ENCODE measurements at regions not wholly inside any gene's neighbourhood (a gene's known extent, or its start where the extent isn't known, plus 50 kb on each side); places are given as distances from the start of the nearest gene placed in this dataset.

DNA sequence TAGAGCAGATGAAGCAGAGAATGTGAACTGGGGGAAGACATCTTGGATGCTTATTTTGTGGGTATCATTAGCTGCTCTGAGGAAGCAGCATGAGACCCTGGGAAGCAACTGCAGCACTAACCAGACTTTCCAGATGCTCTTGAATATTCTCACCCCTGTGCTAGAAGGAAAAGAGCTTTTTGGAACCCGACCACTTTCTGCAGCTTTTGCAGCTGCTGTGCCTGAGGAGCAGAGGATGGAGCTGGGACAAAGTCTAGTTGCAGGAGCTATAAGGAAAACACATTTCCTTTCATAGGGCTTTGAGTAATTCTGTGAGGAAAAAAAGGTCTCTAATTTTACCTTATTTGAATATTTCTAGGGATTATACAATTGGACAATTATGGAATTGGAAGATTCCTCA is 369.7 kb downstream of the CD109 start:
- DNase-seq (ENCODE audit: low spot score), result no peak
- no peaks in the 10 kb centered on the region for H3K4me1 ChIP-seq
- H3K36me3 Mint-ChIP-seq, result no peaks in the 10 kb centered on the region
- no peaks in the 10 kb centered on the region for H3K27me3 ChIP-seq
- H3F3A ChIP-seq (ENCODE audit: low read depth), result no peaks in the 10 kb centered on the region
- no peak overlapping the region for H3K4me3 Mint-ChIP-seq
- no peak overlapping the region for H3K4me3 ChIP-seq
- no peak overlapping the region for H3K4me2 ChIP-seq
- H3K9me3 ChIP-seq (ENCODE audit: low read depth), result no peaks in the 10 kb centered on the region
- H3K9me3 Mint-ChIP-seq, result no peaks in the 10 kb centered on the region
- no peak overlapping the region for H3K9ac ChIP-seq
- H3K27me3 Mint-ChIP-seq (ENCODE audit: insufficient read depth, low read depth), result peaks cover 3% of the 10 kb centered on the region
- H3K79me2 ChIP-seq (ENCODE audit: low read depth), result no peaks in the 10 kb centered on the region
- H3K36me3 ChIP-seq, result no peaks in the 10 kb centered on the region
- no peak overlapping the region for H3K27ac ChIP-seq
- no peak overlapping the region for H2AFZ ChIP-seq (replicated peaks)
- H3K4me1 Mint-ChIP-seq, result no peaks in the 10 kb centered on the region
- TF ChIP-seq, protein P1, sequence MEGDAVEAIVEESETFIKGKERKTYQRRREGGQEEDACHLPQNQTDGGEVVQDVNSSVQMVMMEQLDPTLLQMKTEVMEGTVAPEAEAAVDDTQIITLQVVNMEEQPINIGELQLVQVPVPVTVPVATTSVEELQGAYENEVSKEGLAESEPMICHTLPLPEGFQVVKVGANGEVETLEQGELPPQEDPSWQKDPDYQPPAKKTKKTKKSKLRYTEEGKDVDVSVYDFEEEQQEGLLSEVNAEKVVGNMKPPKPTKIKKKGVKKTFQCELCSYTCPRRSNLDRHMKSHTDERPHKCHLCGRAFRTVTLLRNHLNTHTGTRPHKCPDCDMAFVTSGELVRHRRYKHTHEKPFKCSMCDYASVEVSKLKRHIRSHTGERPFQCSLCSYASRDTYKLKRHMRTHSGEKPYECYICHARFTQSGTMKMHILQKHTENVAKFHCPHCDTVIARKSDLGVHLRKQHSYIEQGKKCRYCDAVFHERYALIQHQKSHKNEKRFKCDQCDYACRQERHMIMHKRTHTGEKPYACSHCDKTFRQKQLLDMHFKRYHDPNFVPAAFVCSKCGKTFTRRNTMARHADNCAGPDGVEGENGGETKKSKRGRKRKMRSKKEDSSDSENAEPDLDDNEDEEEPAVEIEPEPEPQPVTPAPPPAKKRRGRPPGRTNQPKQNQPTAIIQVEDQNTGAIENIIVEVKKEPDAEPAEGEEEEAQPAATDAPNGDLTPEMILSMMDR (IDR thresholded peaks at IDR 0.05), result no peak
- no peak for TF ChIP-seq EZH2phosphoT487 (IDR thresholded peaks at IDR 0.05)
- no peak for TF ChIP-seq EZH2 (IDR thresholded peaks at IDR 0.05)
- no peaks in the 10 kb centered on the region for H4K20me1 ChIP-seq (ENCODE audit: low read depth)
- H3K27ac Mint-ChIP-seq, result no peak overlapping the region

DNA sequence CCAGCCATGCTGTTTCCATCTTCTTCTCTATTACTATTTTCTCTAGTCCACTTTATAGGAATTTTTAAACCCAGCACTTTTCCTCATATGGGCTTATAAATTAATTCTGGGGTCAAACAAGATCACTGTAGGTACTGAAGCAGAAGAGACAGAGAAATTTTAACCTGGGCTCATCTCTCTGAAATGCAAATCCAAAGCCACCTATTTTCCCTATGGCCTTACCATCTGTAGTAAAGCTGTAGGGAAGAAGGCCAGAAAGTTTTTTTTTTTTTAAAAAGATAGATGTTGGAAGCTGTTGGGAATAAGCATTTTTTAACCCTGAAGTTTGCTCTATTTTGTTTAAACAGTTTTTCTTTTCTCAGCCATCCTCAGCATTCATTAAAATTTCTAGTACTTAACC is 367.4 kb downstream of the CD109 start:
- Histone ChIP-seq H3K36me3 (no peaks in the 10 kb centered on the region), H3F3A (ENCODE audit: low read depth) (no peaks in the 10 kb centered on the region), H3K4me1 (no peaks in the 10 kb centered on the region), H3K79me2 (ENCODE audit: low read depth) (no peaks in the 10 kb centered on the region), H3K4me3 (no peak overlapping the region), H3K27me3 (no peaks in the 10 kb centered on the region), H3K9me3 (ENCODE audit: low read depth) (no peaks in the 10 kb centered on the region), H2AFZ (replicated peaks) (no peak overlapping the region), H4K20me1 (ENCODE audit: low read depth) (no peaks in the 10 kb centered on the region), H3K27ac (no peak overlapping the region), H3K4me2 (no peak overlapping the region), H3K9ac (no peak overlapping the region)
- Mint-ChIP-seq H3K27ac (no peak overlapping the region), H3K4me1 (no peaks in the 10 kb centered on the region), H3K27me3 (ENCODE audit: insufficient read depth, low read depth) (peaks cover 3% of the 10 kb centered on the region), H3K36me3 (no peaks in the 10 kb centered on the region), H3K9me3 (no peaks in the 10 kb centered on the region), H3K4me3 (no peak overlapping the region)
- TF ChIP-seq EZH2 (IDR thresholded peaks at IDR 0.05) (no peak), EZH2phosphoT487 (IDR thresholded peaks at IDR 0.05) (no peak)
- TF ChIP-seq, protein P1 (IDR thresholded peaks at IDR 0.05), result no peak
- no peak for DNase-seq (ENCODE audit: low spot score)

DNA sequence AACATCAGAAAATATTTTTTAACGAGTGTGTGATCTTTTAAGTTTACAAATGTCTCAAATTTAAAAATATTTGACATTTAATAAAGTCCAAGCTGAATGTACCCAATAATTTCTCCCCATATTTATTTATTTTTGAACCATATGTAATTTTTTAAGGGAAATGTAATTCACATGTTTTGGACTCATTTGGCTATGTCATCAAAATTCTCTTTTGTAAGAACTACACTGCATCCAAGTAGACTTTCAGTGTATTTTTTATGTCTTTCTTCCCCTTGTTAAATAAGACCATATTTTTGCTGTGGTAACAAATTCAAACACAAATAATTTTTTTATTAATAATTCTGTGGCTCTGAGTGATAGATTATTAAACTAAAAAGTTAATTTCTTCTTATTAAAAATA is 365.2 kb downstream of the CD109 start:
- no peak for DNase-seq (ENCODE audit: low spot score)
- no peak overlapping the region for H2AFZ ChIP-seq (replicated peaks)
- no peak overlapping the region for H3K4me3 ChIP-seq
- H3K79me2 ChIP-seq (ENCODE audit: low read depth), result no peaks in the 10 kb centered on the region
- no peaks in the 10 kb centered on the region for H3K27me3 ChIP-seq
- H3K36me3 ChIP-seq, result no peaks in the 10 kb centered on the region
- no peak overlapping the region for H3K9ac ChIP-seq
- Mint-ChIP-seq H3K27ac (no peak overlapping the region), H3K9me3 (no peaks in the 10 kb centered on the region), H3K36me3 (no peaks in the 10 kb centered on the region), H3K27me3 (ENCODE audit: insufficient read depth, low read depth) (peaks cover under 1% of the 10 kb centered on the region), H3K4me3 (no peak overlapping the region), H3K4me1 (no peaks in the 10 kb centered on the region)
- H3K4me1 ChIP-seq, result no peaks in the 10 kb centered on the region
- no peaks in the 10 kb centered on the region for H3F3A ChIP-seq (ENCODE audit: low read depth)
- H3K27ac ChIP-seq, result no peak overlapping the region
- H4K20me1 ChIP-seq (ENCODE audit: low read depth), result no peaks in the 10 kb centered on the region
- H3K9me3 ChIP-seq (ENCODE audit: low read depth), result no peaks in the 10 kb centered on the region
- no peak for TF ChIP-seq EZH2phosphoT487 (IDR thresholded peaks at IDR 0.05)
- no peak for TF ChIP-seq EZH2 (IDR thresholded peaks at IDR 0.05)
- TF ChIP-seq, protein P1 (IDR thresholded peaks at IDR 0.05), result no peak
- no peak overlapping the region for H3K4me2 ChIP-seq

DNA sequence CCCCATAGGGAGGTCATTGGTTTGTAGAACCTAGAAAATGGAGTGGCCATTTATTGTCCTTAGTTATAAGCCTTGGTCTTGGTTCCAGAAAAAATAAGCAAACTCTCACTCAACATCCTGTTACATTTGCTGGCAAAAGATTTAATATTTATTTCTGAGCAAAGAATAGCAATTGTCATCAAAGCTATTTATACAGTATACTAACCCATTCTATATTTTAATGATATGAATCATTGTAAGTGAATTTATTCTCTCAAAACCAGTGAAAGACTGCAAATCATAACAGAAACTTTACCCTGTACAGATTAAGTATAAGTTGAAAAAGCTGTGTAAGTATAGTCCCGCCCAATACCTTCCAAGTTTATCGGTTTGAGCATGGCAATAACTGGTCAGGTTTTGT is 364.4 kb downstream of the CD109 start:
- Mint-ChIP-seq H3K4me1 (no peaks in the 10 kb centered on the region), H3K36me3 (no peaks in the 10 kb centered on the region), H3K27ac (no peak overlapping the region), H3K4me3 (no peak overlapping the region), H3K9me3 (no peaks in the 10 kb centered on the region), H3K27me3 (ENCODE audit: insufficient read depth, low read depth) (no peaks in the 10 kb centered on the region)
- no peaks in the 10 kb centered on the region for H4K20me1 ChIP-seq (ENCODE audit: low read depth)
- DNase-seq (ENCODE audit: low spot score), result no peak
- H3K79me2 ChIP-seq (ENCODE audit: low read depth), result no peaks in the 10 kb centered on the region
- H3K9me3 ChIP-seq (ENCODE audit: low read depth), result no peaks in the 10 kb centered on the region
- H3K4me2 ChIP-seq, result no peak overlapping the region
- TF ChIP-seq, protein P1 (IDR thresholded peaks at IDR 0.05), result no peak
- no peak for TF ChIP-seq EZH2 (IDR thresholded peaks at IDR 0.05)
- no peaks in the 10 kb centered on the region for H3K4me1 ChIP-seq
- no peaks in the 10 kb centered on the region for H3F3A ChIP-seq (ENCODE audit: low read depth)
- no peak overlapping the region for H2AFZ ChIP-seq (replicated peaks)
- H3K36me3 ChIP-seq, result no peaks in the 10 kb centered on the region
- no peak overlapping the region for H3K27ac ChIP-seq
- no peaks in the 10 kb centered on the region for H3K27me3 ChIP-seq
- H3K9ac ChIP-seq, result no peak overlapping the region
- H3K4me3 ChIP-seq, result no peak overlapping the region
